Suprapubic skin (tissue), 4 donors: ENCODE measurements at regions not wholly inside any gene's neighbourhood (a gene's known extent, or its start where the extent isn't known, plus 50 kb on each side); places are given as distances from the start of the nearest gene placed in this dataset.
"Not testable (repeated sequence)": the region's sequence is repeated elsewhere in the genome, so short reads cannot be mapped to it uniquely, and the experiment has no call there.

ENCODE experiments used
- DNase-seq, 2 donors: peaks; one replicate each; pipeline ENCODE4 v3.0.0-alpha.2; 2019; ENCODE audit warnings: low spot score in 2 of 2
- H3K27ac ChIP-seq: fragments of 200-600 bp; sonication (generic); one replicate; pipeline ENCODE4 v1.5.1; 2019
- H3K27me3 ChIP-seq: fragments of 200-600 bp; sonication (generic); one replicate; pipeline ENCODE4 v1.5.1; 2019
- H3K36me3 ChIP-seq: fragments of 200-600 bp; sonication (generic); one replicate; pipeline ENCODE4 v1.5.1; 2019
- H3K4me1 ChIP-seq: fragments of 200-600 bp; sonication (generic); one replicate; pipeline ENCODE4 v1.5.1; 2019
- H3K4me3 ChIP-seq: fragments of 200-600 bp; sonication (generic); one replicate; pipeline ENCODE4 v1.5.1; 2019; ENCODE audit warnings: mild to moderate bottlenecking
- H3K9me3 ChIP-seq: fragments of 200-600 bp; sonication (generic); one replicate; pipeline ENCODE4 v1.5.1; 2019
- CTCF ChIP-seq, 2 donors: fragments of 200-600 bp in 1 of 2; fragments of 450-650 bp in 1 of 2; sonication (generic) in 1 of 2; IDR thresholded peaks; one replicate each; pipeline ENCODE4 v1.5.1; 2016 to 2019; ENCODE audit warnings: antibody characterized with exemption in 2 of 2, mild to moderate bottlenecking in 1 of 2, moderate library complexity in 1 of 2
- EP300 ChIP-seq: sonication (generic); formaldehyde crosslinking; IDR thresholded peaks from one replicate; pipeline ENCODE4 v1.6.1; 2017; ENCODE audit warnings: antibody characterized with exemption
- POLR2A ChIP-seq, 2 donors: fragments of 450-650 bp; IDR thresholded peaks; one replicate each; pipeline ENCODE4 v1.6.1; 2017; ENCODE audit warnings: antibody characterized with exemption in 2 of 2, mild to moderate bottlenecking in 2 of 2, moderate library complexity in 2 of 2
- POLR2AphosphoS5 ChIP-seq, 3 donors: sonication (generic); formaldehyde crosslinking; IDR thresholded peaks; one replicate each; pipeline ENCODE4 v1.6.1; 2017; ENCODE audit warnings: antibody characterized with exemption in 3 of 3
- WGBS: methylation state at CpG from one replicate; pipeline ENCODE4 v1.1.5; 2018; 5-methylcytosine and 5-hydroxymethylcytosine counted together

GRCh38 chr3:40886660-40887425 is 312.5 kb upstream of the CTNNB1 start:
- H3K27me3 ChIP-seq: no peaks in the 10 kb centered on the region
- no peaks in the 10 kb centered on the region for H3K36me3 ChIP-seq
- 79% methylated on average over 8 of the region's 8 CpGs for WGBS
- TF ChIP-seq POLR2A (IDR thresholded peaks at IDR 0.05): no peak
- no peak for TF ChIP-seq EP300
- TF ChIP-seq CTCF (IDR thresholded peaks at IDR 0.05): no peak
- no peak for TF ChIP-seq POLR2AphosphoS5 (IDR thresholded peaks at IDR 0.05)
- DNase-seq: no peak
- H3K4me1 ChIP-seq: no peaks in the 10 kb centered on the region
- H3K9me3 ChIP-seq: no peaks in the 10 kb centered on the region
- no peak overlapping the region for H3K27ac ChIP-seq
- no peak overlapping the region for H3K4me3 ChIP-seq

- H3K36me3 ChIP-seq: no peaks in the 10 kb centered on the region
- H3K4me1 ChIP-seq: no peaks in the 10 kb centered on the region
- no peaks in the 10 kb centered on the region for H3K9me3 ChIP-seq
- no peak overlapping the region for H3K4me3 ChIP-seq
- WGBS: 98% methylated on average over 3 of the region's 3 CpGs
- H3K27me3 ChIP-seq: no peaks in the 10 kb centered on the region
- TF ChIP-seq EP300 (no peak), POLR2AphosphoS5 (IDR thresholded peaks at IDR 0.05) (no peak), CTCF (IDR thresholded peaks at IDR 0.05) (no peak), POLR2A (IDR thresholded peaks at IDR 0.05) (no peak)
- DNase-seq: no peak
- no peak overlapping the region for H3K27ac ChIP-seq
These were observed 308.1 kb upstream of the CTNNB1 start for GRCh38 chr3:40891186-40891585.

DNA sequence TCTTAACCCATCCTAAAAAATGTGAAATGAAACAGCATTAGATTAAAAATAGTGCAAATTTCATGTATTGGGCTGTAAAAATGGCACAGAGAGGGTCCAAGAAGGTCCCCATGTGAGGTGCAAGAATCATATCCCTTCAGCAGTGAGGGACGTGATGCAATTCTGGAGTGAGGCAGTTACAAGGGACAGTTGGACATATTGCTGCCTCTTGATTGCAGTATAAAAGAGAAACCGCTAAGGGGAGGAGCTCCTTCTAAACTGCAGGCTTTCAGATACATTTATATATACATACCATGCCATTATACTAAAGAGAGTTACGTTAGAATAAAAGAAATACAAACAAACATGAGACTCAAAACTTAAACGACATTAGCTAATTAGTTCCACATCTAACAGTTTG is 304.2 kb upstream of the CTNNB1 start:
- DNase-seq: no peak
- no peaks in the 10 kb centered on the region for H3K4me1 ChIP-seq
- no peak overlapping the region for H3K4me3 ChIP-seq
- no peak for TF ChIP-seq POLR2A (IDR thresholded peaks at IDR 0.05)
- H3K9me3 ChIP-seq: no peaks in the 10 kb centered on the region
- no peaks in the 10 kb centered on the region for H3K27me3 ChIP-seq
- WGBS: 66% methylated on average over 4 of the region's 4 CpGs
- no peaks in the 10 kb centered on the region for H3K36me3 ChIP-seq
- no peak overlapping the region for H3K27ac ChIP-seq

DNA sequence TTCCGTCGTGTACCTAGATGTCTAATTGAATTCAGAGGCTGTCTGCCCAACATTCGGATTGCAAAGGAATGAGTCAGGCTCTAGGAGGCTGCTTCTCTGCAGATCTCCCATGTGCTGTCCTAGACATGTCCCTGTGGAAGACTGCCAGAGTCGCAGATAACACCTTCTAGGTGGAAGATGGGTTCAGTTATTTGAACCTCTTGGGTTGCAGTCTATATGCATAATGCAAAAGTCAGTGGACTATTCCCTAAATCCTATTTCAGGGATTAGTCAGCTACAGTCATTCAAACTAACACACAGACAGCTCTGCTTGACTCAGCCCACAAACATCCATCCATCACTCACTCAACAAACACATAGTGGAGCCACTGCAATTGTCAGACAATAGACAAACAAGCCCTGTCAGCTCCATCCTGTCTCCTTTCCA is 300.0 kb upstream of the CTNNB1 start:
- 44% methylated on average over 4 of the region's 4 CpGs for WGBS
- no peaks in the 10 kb centered on the region for H3K4me1 ChIP-seq
- no peaks in the 10 kb centered on the region for H3K9me3 ChIP-seq
- DNase-seq: no peak
- H3K27me3 ChIP-seq: no peaks in the 10 kb centered on the region
- no peak overlapping the region for H3K4me3 ChIP-seq
- no peak overlapping the region for H3K27ac ChIP-seq
- no peak for TF ChIP-seq CTCF (IDR thresholded peaks at IDR 0.05)
- TF ChIP-seq POLR2AphosphoS5 (IDR thresholded peaks at IDR 0.05): no peak
- no peak for TF ChIP-seq EP300
- no peak for TF ChIP-seq POLR2A (IDR thresholded peaks at IDR 0.05)
- H3K36me3 ChIP-seq: no peaks in the 10 kb centered on the region

DNA sequence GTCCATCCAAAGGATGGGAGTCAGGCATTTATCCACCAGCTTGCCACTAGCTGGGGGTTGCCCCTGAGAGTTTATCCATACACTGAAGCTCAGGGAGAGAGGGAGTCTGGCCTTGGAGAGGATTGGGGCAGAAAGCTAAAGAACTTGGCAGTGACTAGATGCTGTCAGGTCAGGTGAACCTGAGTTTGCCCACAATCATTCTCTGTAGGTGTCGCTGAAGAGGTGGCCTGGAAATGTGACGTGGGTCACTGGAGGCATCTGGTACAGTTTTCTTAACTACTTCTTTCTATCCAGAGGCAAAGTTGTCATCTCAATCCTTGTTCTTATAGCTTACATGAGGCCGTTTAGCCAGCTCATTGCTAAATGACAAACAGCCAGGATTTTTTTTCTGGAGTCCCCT is 298.0 kb upstream of the CTNNB1 start:
- TF ChIP-seq POLR2AphosphoS5 (IDR thresholded peaks at IDR 0.05): no peak
- TF ChIP-seq POLR2A (IDR thresholded peaks at IDR 0.05): no peak
- TF ChIP-seq CTCF (IDR thresholded peaks at IDR 0.05): no peak
- no peak for TF ChIP-seq EP300
- Histone ChIP-seq H3K4me1 (no peaks in the 10 kb centered on the region), H3K9me3 (no peaks in the 10 kb centered on the region), H3K27ac (no peak overlapping the region), H3K36me3 (no peaks in the 10 kb centered on the region), H3K27me3 (no peaks in the 10 kb centered on the region), H3K4me3 (no peak overlapping the region)
- no peak for DNase-seq
- 55% methylated on average over 3 of the region's 3 CpGs for WGBS

DNA sequence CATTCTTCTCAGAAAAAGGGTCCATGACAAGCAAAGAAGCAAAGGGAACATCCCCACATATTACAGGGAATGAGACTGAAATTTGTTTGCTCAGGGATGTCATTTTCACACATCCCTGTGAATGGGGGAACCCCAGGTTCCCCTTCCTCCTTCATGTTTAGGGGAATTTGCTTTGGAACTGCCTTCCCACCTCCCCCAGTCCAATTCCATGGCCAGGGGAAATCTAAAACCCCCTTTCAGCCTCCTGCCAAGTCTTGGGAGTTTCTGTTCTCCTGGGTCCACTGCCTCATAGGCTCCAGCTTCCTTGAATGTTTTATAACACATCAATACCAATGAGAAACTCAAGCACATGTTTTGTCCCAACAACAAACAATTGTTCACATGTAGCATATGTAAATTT is 297.5 kb upstream of the CTNNB1 start:
- DNase-seq: no peak
- Histone ChIP-seq H3K4me3 (no peak overlapping the region), H3K27ac (no peak overlapping the region), H3K27me3 (no peaks in the 10 kb centered on the region), H3K36me3 (no peaks in the 10 kb centered on the region), H3K9me3 (no peaks in the 10 kb centered on the region), H3K4me1 (no peaks in the 10 kb centered on the region)
- TF ChIP-seq CTCF (IDR thresholded peaks at IDR 0.05) (no peak), EP300 (no peak), POLR2AphosphoS5 (IDR thresholded peaks at IDR 0.05) (no peak), POLR2A (IDR thresholded peaks at IDR 0.05) (no peak)

- not testable (repeated sequence) for H3K4me3 ChIP-seq, H3K36me3 ChIP-seq, H3K4me1 ChIP-seq, H3K27ac ChIP-seq, H3K9me3 ChIP-seq, H3K27me3 ChIP-seq, DNase-seq
- WGBS: 80% methylated on average over 23 of the region's 26 CpGs
These were observed 291.3 kb upstream of the CTNNB1 start for GRCh38 chr3:40907907-40908465.
